Activated CD8-positive, alpha-beta memory T cell treated with anti-CD3 and anti-CD28 coated beads, Interleukin-2, amount 10 ng/mL, durations not matched to agents 7 days and 5 days (primary cell): ENCODE measurements at regions not wholly inside any gene's neighbourhood (a gene's known extent, or its start where the extent isn't known, plus 50 kb on each side); places are given as distances from the start of the nearest gene placed in this dataset.

Source experiments
- ATAC-seq: fragments of 150-1000 bp; cut with Tn5 transposase; one replicate; pipeline ENCODE4 v1.10.0; 2021; ENCODE audit warnings: moderate library complexity
- CTCF ChIA-PET: fragments of 350-600 bp; sonication (Branson Sonifier 250); formaldehyde crosslinking; loops from one replicate; lab custom pipeline; 2021; ENCODE audit warnings: antibody characterized with exemption; lab: Charles Lee
- DNase-seq: peaks from one replicate; pipeline ENCODE4 v3.0.0-alpha.2; 2020
- H3K27ac Mint-ChIP-seq: one replicate; pipeline ENCODE4 v1.8.0; 2021; ENCODE audit warnings: mild to moderate bottlenecking, mixed read lengths
- H3K27me3 Mint-ChIP-seq: one replicate; pipeline ENCODE4 v1.8.0; 2021; ENCODE audit warnings: mixed read lengths
- H3K36me3 Mint-ChIP-seq: one replicate; pipeline ENCODE4 v1.8.0; 2021; ENCODE audit warnings: mild to moderate bottlenecking, mixed read lengths
- H3K4me1 Mint-ChIP-seq: one replicate; pipeline ENCODE4 v1.8.0; 2021; ENCODE audit warnings: mixed read lengths
- H3K4me3 Mint-ChIP-seq: one replicate; pipeline ENCODE4 v1.8.0; 2021; ENCODE audit warnings: mild to moderate bottlenecking, moderate library complexity, mixed read lengths
- H3K9me3 Mint-ChIP-seq: one replicate; pipeline ENCODE4 v1.8.0; 2022; ENCODE audit warnings: low read depth, mixed read lengths

- H3K9me3 Mint-ChIP-seq: peaks cover 8% of the 10 kb centered on the region
- no peak overlapping the region for H3K4me3 Mint-ChIP-seq
- H3K36me3 Mint-ChIP-seq: no peaks in the 10 kb centered on the region
- CTCF ChIA-PET: no interaction called here
- DNase-seq (no peak), ATAC-seq (no peak)
- H3K4me1 Mint-ChIP-seq: no peaks in the 10 kb centered on the region
- no peak overlapping the region for H3K27ac Mint-ChIP-seq
- H3K27me3 Mint-ChIP-seq: no peaks in the 10 kb centered on the region
Measured at GRCh38 chr5:27220752-27221151, 182.4 kb upstream of the CDH9 start.

DNA sequence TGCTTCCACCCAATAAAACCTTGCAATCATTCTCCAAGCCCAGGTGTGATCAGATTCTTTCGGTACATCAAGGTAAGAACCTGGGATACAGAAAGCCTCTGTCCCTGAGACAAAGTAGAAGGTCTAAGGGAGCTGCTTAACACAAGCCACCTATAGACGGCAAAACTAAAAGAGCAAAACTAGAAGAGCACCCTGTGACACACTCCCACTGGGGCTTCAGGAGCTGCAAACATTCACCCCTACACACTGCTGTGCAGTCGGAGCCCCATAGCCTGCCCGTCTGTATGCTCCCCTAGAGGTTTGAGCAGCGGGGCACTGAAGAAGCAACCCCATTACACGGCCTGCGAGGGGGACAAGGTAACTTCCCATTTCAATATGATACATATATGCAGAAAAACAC is 179.6 kb upstream of the CDH9 start:
- Mint-ChIP-seq H3K27me3 (no peaks in the 10 kb centered on the region), H3K27ac (no peak overlapping the region), H3K9me3 (peaks cover 8% of the 10 kb centered on the region), H3K4me1 (no peaks in the 10 kb centered on the region), H3K4me3 (no peak overlapping the region), H3K36me3 (no peaks in the 10 kb centered on the region)
- DNase-seq (no peak), ATAC-seq (no peak)
- CTCF ChIA-PET: no interaction called here

DNA sequence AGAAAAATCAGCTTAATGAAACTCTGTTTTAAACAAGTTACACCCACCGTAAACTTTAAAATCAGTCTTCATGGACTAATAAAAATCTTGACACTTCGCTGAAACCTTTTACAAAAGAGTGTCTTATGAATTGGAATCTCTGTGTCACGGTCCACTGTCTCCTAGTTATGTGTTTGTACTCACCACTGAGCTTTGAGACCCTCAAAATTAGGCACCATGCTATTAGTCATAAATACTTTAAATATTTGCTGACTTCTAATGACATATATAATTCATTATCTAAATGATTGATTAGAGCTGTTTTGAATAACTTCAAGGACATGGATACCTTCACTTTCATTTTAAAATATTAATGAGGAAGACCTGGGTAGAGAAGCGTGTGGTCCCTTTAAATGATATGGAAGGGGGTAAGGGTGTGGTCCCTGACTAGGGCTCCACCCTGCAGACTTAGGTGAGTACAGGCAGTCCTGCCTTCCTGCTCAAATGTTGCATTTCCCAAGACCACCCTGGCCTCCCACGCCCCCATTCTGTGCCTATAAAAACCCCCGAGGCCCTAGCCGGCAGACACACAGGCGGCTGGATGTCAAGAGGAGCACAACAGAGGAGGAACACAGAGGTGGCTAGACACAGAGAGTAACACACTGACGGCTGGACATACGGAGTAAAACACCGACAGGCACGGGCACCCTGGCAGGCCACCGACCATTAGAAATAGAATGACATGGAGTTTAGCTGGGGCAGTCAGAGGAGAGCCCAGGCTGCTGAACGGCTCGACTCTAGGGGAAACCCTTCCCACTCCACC is 179.0 kb upstream of the CDH9 start:
- DNase-seq (no peak), ATAC-seq (no peak)
- Mint-ChIP-seq H3K27ac (no peak overlapping the region), H3K4me1 (no peaks in the 10 kb centered on the region), H3K36me3 (no peaks in the 10 kb centered on the region), H3K27me3 (no peaks in the 10 kb centered on the region), H3K9me3 (peaks cover 8% of the 10 kb centered on the region), H3K4me3 (no peak overlapping the region)
- CTCF ChIA-PET: no interaction called here

DNA sequence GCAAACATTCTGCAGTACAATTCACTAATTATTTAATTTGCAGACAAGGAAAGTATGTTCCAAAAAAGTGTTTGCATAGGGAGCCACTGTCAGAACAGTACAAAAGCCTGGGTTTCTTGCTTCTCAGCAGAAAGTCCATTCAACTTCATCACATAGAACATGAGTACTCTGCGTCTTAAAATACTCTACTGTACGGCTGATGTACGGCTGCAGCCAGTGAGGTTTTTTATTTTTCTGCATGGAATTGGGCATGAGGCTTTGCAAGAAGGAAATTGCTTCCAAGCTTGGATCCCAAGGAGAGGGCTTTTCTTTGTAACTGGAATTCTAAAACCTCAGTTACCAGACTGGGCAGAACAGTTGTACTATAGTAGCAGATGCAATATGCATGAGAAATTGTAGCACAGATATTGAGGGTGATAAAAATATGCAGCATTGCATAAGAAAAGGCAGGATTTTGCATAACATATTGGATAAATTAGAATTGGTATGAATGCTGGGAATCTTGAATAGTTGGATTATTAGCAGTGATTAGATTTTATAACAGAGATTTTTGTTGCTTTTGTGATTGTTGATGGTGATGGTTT is 178.1 kb upstream of the CDH9 start:
- no peak for ATAC-seq
- DNase-seq: no peak
- H3K4me1 Mint-ChIP-seq: no peaks in the 10 kb centered on the region
- peaks cover 8% of the 10 kb centered on the region for H3K9me3 Mint-ChIP-seq
- no peaks in the 10 kb centered on the region for H3K36me3 Mint-ChIP-seq
- CTCF ChIA-PET: no interaction called here
- H3K27ac Mint-ChIP-seq: no peak overlapping the region
- no peak overlapping the region for H3K4me3 Mint-ChIP-seq
- H3K27me3 Mint-ChIP-seq: no peaks in the 10 kb centered on the region

DNA sequence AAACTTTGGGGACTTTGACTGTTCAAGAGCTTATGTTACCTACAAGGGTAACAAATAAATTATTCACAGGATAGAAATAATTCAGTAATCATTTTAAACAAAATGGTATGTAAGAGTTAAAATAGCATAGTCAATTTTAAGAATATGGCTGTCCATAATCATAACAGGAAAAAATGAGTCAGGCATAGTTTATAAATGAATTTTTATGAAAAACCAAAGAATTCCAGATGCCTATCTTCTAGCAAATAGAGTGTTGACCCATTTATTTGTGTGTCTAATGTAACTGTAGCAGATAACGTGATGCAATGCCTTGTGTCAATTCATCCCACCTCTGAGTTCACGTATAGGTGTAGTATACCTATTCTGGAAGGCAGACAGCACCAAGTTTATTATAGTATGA is 169.7 kb upstream of the CDH9 start:
- no peak for ATAC-seq
- H3K27ac Mint-ChIP-seq: no peak overlapping the region

DNA sequence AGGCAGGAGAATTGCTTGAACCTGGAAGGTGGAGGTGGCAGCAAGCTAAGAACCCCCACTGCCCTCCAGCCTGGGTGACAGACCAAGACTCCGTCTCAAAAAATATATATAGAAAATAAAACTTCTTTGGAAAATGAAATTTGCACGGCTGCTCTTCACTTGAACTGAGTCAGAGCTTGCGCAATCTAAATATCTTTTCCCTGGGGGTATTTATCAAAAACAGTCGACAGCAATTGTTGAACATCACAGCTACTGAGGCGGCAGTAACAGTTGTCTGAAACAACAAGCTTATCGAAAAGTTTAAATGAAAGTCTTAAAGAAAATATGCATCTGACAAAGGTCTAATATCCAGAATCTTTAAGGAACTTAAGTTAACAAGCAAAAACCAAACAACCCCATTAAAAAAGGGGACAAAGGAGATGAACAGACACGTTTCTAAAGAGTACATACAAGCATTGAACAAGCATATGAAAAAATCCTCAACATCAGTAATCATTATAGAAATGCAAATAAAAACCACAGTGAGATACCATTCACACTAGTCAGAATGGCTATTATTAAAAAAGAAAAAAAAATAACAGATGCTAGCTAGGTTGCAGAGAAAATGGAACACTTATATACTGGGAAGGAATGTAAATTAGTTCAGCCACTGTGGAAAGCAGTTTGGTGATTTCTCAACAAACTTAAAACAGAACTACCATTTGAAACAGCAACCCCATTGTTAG is 153.6 kb upstream of the CDH9 start:
- H3K4me3 Mint-ChIP-seq: no peak overlapping the region
- no peak overlapping the region for H3K27ac Mint-ChIP-seq
- no peaks in the 10 kb centered on the region for H3K36me3 Mint-ChIP-seq
- DNase-seq (no peak), ATAC-seq (no peak)
- CTCF ChIA-PET: no interaction called here
- no peaks in the 10 kb centered on the region for H3K4me1 Mint-ChIP-seq
- H3K27me3 Mint-ChIP-seq: no peaks in the 10 kb centered on the region
- H3K9me3 Mint-ChIP-seq: peaks cover 6% of the 10 kb centered on the region

More for the DNA sequence above, 169.7 kb upstream of the CDH9 start:
- no peak overlapping the region for H3K4me3 Mint-ChIP-seq
- DNase-seq: no peak
- CTCF ChIA-PET: no interaction called here
- peaks cover 8% of the 10 kb centered on the region for H3K9me3 Mint-ChIP-seq
- H3K36me3 Mint-ChIP-seq: no peaks in the 10 kb centered on the region
- H3K27me3 Mint-ChIP-seq: no peaks in the 10 kb centered on the region
- H3K4me1 Mint-ChIP-seq: no peaks in the 10 kb centered on the region

GRCh38 chr5:27172693-27173092 is 134.3 kb upstream of the CDH9 start:
- Mint-ChIP-seq H3K9me3 (peaks cover 3% of the 10 kb centered on the region), H3K27me3 (no peaks in the 10 kb centered on the region), H3K4me1 (no peaks in the 10 kb centered on the region), H3K4me3 (no peak overlapping the region), H3K27ac (no peak overlapping the region), H3K36me3 (no peaks in the 10 kb centered on the region)
- DNase-seq (no peak), ATAC-seq (no peak)
- CTCF ChIA-PET: no interaction called here

DNA sequence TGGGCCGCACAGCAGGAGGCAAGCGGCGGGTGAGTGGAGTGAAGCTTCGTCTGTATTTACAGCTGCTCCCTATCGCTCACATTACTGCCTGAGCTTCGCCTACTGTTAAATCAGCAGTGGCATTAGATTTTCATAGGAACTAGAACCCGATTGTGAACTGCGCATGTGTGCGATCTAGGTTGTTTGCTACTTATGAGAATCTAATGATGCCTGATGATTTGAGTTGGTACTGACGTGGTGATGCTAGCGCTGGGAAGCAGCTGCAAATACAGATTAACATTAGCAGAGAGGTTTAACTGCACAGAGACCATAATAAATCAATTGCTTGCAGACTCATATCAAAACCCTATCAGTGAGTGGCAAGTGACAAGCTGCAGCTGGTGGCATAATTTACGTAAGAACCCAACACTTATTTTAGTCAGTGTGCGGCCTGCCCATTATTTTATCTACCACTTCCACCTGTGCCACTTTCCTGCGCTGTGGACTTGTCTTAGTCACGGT is 133.4 kb upstream of the CDH9 start:
- Mint-ChIP-seq H3K36me3 (no peaks in the 10 kb centered on the region), H3K4me3 (no peak overlapping the region), H3K9me3 (peaks cover 3% of the 10 kb centered on the region), H3K27ac (no peak overlapping the region), H3K27me3 (no peaks in the 10 kb centered on the region), H3K4me1 (no peaks in the 10 kb centered on the region)
- CTCF ChIA-PET: no interaction called here
- DNase-seq (no peak), ATAC-seq (no peak)

DNA sequence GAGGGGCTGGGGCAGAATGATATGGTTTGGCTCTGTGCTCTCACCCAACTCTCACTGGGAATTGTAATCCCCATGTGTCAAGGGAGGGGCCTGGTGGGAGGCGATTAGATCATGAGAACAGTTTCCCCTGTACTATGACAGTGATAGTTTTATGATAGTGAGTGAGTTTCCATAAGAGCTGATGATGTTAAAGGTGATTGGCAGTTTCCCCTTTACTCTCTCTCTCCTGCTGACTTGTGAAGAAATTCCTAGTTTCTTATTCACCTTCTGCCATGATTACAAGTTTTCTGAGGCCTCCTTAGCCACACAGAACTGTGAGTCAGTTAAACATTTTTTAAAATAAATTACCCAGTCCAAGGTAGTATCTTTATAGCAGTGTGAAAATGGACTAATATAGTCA is 120.4 kb upstream of the CDH9 start:
- Mint-ChIP-seq H3K27me3 (no peaks in the 10 kb centered on the region), H3K9me3 (peaks cover 21% of the 10 kb centered on the region), H3K27ac (no peak overlapping the region), H3K4me1 (no peaks in the 10 kb centered on the region), H3K36me3 (peaks cover 2% of the 10 kb centered on the region), H3K4me3 (no peak overlapping the region)
- DNase-seq: no peak
- no peak for ATAC-seq
- CTCF ChIA-PET: no interaction called here

GRCh38 chr5:27158171-27158570 is 119.8 kb upstream of the CDH9 start:
- Mint-ChIP-seq H3K36me3 (peaks cover 2% of the 10 kb centered on the region), H3K27me3 (no peaks in the 10 kb centered on the region), H3K9me3 (peaks cover 21% of the 10 kb centered on the region), H3K27ac (no peak overlapping the region), H3K4me3 (no peak overlapping the region), H3K4me1 (no peaks in the 10 kb centered on the region)
- no peak for DNase-seq
- no peak for ATAC-seq
- CTCF ChIA-PET: no interaction called here

DNA sequence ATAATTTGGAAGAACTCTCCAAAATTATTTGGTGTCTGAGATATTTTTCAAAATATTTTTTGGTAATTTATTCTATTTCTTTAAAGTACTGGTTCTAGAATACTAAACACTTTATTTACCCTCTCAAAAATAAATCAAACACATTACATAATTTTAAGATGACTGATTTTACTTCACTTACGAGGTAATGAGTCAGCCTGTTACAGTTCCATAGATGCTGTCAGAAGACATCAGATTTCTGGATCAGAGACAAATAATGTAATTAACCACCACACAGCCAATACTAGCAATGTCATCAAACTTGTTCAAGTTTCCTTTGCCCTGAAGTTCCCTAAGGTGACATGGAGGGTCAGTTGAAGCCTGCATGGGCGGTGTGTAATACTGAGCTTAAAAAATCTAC is 106.1 kb upstream of the CDH9 start:
- CTCF ChIA-PET: no interaction called here
- Mint-ChIP-seq H3K4me1 (no peaks in the 10 kb centered on the region), H3K36me3 (no peaks in the 10 kb centered on the region), H3K27ac (no peak overlapping the region), H3K4me3 (no peak overlapping the region), H3K9me3 (peaks cover 7% of the 10 kb centered on the region), H3K27me3 (no peaks in the 10 kb centered on the region)
- no peak for DNase-seq
- no peak for ATAC-seq

GRCh38 chr5:27140831-27141230 is 102.4 kb upstream of the CDH9 start:
- no peaks in the 10 kb centered on the region for H3K4me1 Mint-ChIP-seq
- no peaks in the 10 kb centered on the region for H3K36me3 Mint-ChIP-seq
- ATAC-seq (no peak), DNase-seq (no peak)
- H3K4me3 Mint-ChIP-seq: no peak overlapping the region
- no peaks in the 10 kb centered on the region for H3K27me3 Mint-ChIP-seq
- H3K9me3 Mint-ChIP-seq: peaks cover 14% of the 10 kb centered on the region
- CTCF ChIA-PET: no interaction called here
- H3K27ac Mint-ChIP-seq: no peak overlapping the region

DNA sequence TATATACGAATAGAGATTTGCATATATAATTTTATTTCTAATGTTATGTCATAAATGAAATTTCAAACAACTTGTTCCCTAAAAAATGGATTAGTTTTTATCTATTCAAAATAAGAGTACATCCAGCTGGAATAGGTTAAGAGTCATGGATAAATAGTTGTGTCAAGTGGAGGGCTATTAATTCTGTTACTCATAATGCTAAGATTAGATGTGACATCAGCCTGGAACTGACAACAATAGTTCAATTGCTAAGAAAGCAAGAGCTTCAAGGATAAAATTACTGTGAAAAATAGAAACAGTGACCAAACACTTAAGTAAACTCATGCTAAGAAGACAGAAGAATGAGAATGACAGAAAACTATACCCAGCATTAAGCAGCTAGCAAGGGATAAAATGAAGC is 92.2 kb upstream of the CDH9 start:
- no peak overlapping the region for H3K27ac Mint-ChIP-seq

GRCh38 chr5:27129926-27130325 is 91.5 kb upstream of the CDH9 start:
- H3K27ac Mint-ChIP-seq: no peak overlapping the region
- H3K4me1 Mint-ChIP-seq: no peaks in the 10 kb centered on the region
- peaks cover 4% of the 10 kb centered on the region for H3K9me3 Mint-ChIP-seq
- no peaks in the 10 kb centered on the region for H3K36me3 Mint-ChIP-seq
- CTCF ChIA-PET: no interaction called here
- DNase-seq (no peak), ATAC-seq (no peak)
- no peaks in the 10 kb centered on the region for H3K27me3 Mint-ChIP-seq
- no peak overlapping the region for H3K4me3 Mint-ChIP-seq

More for the DNA sequence above, 92.2 kb upstream of the CDH9 start:
- no peak for ATAC-seq
- Mint-ChIP-seq H3K9me3 (peaks cover 4% of the 10 kb centered on the region), H3K4me1 (no peaks in the 10 kb centered on the region), H3K27me3 (no peaks in the 10 kb centered on the region), H3K4me3 (no peak overlapping the region), H3K36me3 (no peaks in the 10 kb centered on the region)
- CTCF ChIA-PET: no interaction called here
- no peak for DNase-seq
